ENCODE measurements at regions not wholly inside any gene's neighbourhood (a gene's known extent, or its start where the extent isn't known, plus 50 kb on each side); places are given as distances from the start of the nearest gene placed in this dataset.

DNA sequence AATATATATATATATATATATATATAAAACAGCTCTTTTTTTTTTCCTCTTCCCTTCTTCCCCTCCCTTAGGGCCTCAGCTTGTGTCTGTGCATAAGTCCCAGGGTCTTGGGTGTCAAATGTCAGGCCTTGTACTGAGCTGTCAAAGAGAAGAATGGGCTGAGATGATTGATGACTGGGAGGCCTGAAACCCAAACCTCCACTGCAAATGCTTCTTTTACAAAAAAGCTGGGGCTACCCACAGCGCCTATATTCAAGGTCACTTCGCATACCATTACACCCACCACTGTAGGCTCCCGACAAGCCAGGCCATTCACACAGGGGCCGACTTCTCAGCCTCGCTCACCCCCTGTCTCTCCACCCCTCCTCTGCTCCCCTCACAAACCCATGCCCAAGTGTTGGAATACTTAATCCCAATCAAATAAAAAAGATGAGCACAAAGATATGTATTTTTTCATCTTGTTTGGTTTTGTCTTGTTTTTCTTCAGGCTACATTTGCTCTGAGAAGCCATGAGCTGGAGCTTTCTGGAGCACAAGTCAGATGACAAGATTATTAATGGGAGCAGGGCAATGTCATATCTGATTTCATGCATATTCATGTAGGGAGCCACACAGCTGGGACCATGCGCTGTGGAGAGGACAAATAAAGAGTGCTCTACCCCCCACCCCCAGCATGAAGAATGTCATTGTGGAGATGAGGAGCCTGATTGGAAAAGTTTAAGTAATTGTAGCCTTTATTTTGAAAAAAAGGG is 614.4 kb upstream of the NR2F2 start:
- Histone ChIP-seq H3K18ac (ENCODE audit: extremely low read depth, low read length) (no peak overlapping the region), H2BK15ac (ENCODE audit: low read length) (no peak overlapping the region), H3K23me2 (ENCODE audit: low read depth, low read length) (no peaks in the 10 kb centered on the region), H3K27me3 (replicated peaks in 1 of 4; ENCODE audit: control insufficient read depth in 3 of 4, extremely low read depth in 1 of 4, insufficient read depth in 3 of 4, low read length in 3 of 4) (peaks cover 0 to 1% (median 0%) of the 10 kb centered on the region in 4 experiments; a peak in 1 of 7 replicates), H3K4ac (replicated peaks; ENCODE audit: insufficient read length, low read depth, low read length) (no peak overlapping the region), H3K27ac (ENCODE audit: low read depth, low read length) (no peak overlapping the region), H3K23ac (ENCODE audit: insufficient read length) (no peak overlapping the region), H2BK12ac (ENCODE audit: low read depth, low read length) (no peak overlapping the region), H2BK120ac (replicated peaks; ENCODE audit: low read depth, low read length) (no peak overlapping the region), H3K9me3 (ENCODE audit: insufficient read depth in 2 of 2, low read depth in 1 of 2, low read length in 1 of 2) (no peaks in the 10 kb centered on the region), H4K5ac (ENCODE audit: insufficient read length, low read depth, low read length) (no peak overlapping the region), H2AK5ac (ENCODE audit: low read depth, low read length) (no peak overlapping the region), H3K14ac (ENCODE audit: insufficient read length) (no peak overlapping the region), H2AFZ (ENCODE audit: low read length) (no peak overlapping the region), H2BK20ac (ENCODE audit: low read length) (no peak overlapping the region), H3K79me2 (ENCODE audit: control insufficient read depth in 1 of 2, insufficient read depth in 2 of 2, low read length in 2 of 2) (no peaks in the 10 kb centered on the region), H3K4me2 (ENCODE audit: insufficient read depth in 1 of 2, low read depth in 2 of 2, low read length in 2 of 2) (no peak overlapping the region), H3K36me3 (ENCODE audit: control insufficient read depth in 2 of 4, insufficient read depth in 4 of 4, low read length in 3 of 4) (no peaks in the 10 kb centered on the region), H3K79me1 (ENCODE audit: low read depth, low read length) (no peaks in the 10 kb centered on the region), H3K4me1 (replicated peaks in 1 of 4; ENCODE audit: control insufficient read depth in 3 of 4, insufficient read depth in 4 of 4, low read length in 3 of 4) (peaks cover 0 to 5% (median 2%) of the 10 kb centered on the region in 4 experiments; a peak in 4 of 7 replicates), H3K9ac (replicated peaks in 1 of 4; ENCODE audit: extremely low read depth in 1 of 4, low read depth in 3 of 4, low read length in 3 of 4) (no peak overlapping the region), H2BK5ac (ENCODE audit: low read depth, low read length) (no peak overlapping the region), H4K91ac (replicated peaks; ENCODE audit: insufficient read length, low read length) (no peak overlapping the region), H3K4me3 (ENCODE audit: extremely low read depth in 1 of 4, insufficient read depth in 2 of 4, low read depth in 3 of 4, low read length in 4 of 4) (no peak overlapping the region), H3K56ac (replicated peaks; ENCODE audit: insufficient read length, low read depth, low read length) (no peak overlapping the region), H4K8ac (ENCODE audit: extremely low read depth, insufficient read depth, low read length) (no peak overlapping the region), H4K20me1 (replicated peaks in 1 of 2; ENCODE audit: control insufficient read depth in 1 of 2, insufficient read depth in 2 of 2, low read length in 2 of 2) (no peaks in the 10 kb centered on the region)
- WGBS, 2 experiments (ENCODE audit: extremely low coverage in 1 of 2, insufficient coverage in 1 of 2, insufficient read length in 1 of 2, insufficient replicate concordance in 2 of 2, low coverage in 1 of 2, low lambda C conversion rate in 2 of 2, missing lambda C conversion rate in 1 of 2): 68% methylated on average over 6 of the region's 6 CpGs; no CpG with 5 or more reads in 1 of the 2 experiments
- DNase-seq (ENCODE audit: low read depth in 1 of 2, low spot score in 2 of 2): no peak
- CTCF ChIA-PET (ENCODE audit: partially characterized antibody): interaction anchor here (0.6 kb wide), 2 partner anchors 119 to 314 kb away, joined by 3 read pairs; no protein-coding TSS in a partner anchor
- no peak for FAIRE-seq
- TF ChIP-seq POU5F1 (IDR thresholded peaks at IDR 0.05; ENCODE audit: low read depth, low read length) (0 out of 2 replicates have a peak, but pooled peaks have one; percentile 11), TCF12 (IDR thresholded peaks at IDR 0.05; ENCODE audit: low read depth, low read length) (no peak)
- POLR2A ChIA-PET (ENCODE audit: partially characterized antibody): no interaction called here

All from H1 (cell line).